ENCODE measurements at regions not wholly inside any gene's neighbourhood (a gene's known extent, or its start where the extent isn't known, plus 50 kb on each side); places are given as distances from the start of the nearest gene placed in this dataset.
A peak's percentile ranks its signal among the peaks of the same experiment; 100 is the strongest.

- DNase-seq (ENCODE audit: low read depth in 1 of 2, low spot score in 1 of 2): peak in 1 of 2 donors; percentile 9
- Histone ChIP-seq H3K4me3 (no peak overlapping the region), H3K9me3 (ENCODE audit: low read depth) (no peaks in the 10 kb centered on the region), H3K27me3 (no peaks in the 10 kb centered on the region), H3K27ac (no peak overlapping the region), H3K4me1 (ENCODE audit: low read depth) (no peaks in the 10 kb centered on the region), H3K36me3 (no peaks in the 10 kb centered on the region)
- TF ChIP-seq CTCF (IDR thresholded peaks at IDR 0.05; ENCODE audit: low read depth, low read length): no peak
Observed at GRCh38 chr2:82317012-82317411, 2012.5 kb upstream of the LRRTM1 start.

- Histone ChIP-seq H3K27ac (no peak overlapping the region), H3K9me3 (ENCODE audit: low read depth) (no peaks in the 10 kb centered on the region), H3K4me3 (no peak overlapping the region), H3K27me3 (no peaks in the 10 kb centered on the region), H3K4me1 (ENCODE audit: low read depth) (no peaks in the 10 kb centered on the region), H3K36me3 (no peaks in the 10 kb centered on the region)
- TF ChIP-seq CTCF (IDR thresholded peaks at IDR 0.05; ENCODE audit: low read depth, low read length): no peak
- no peak for DNase-seq (ENCODE audit: low read depth in 1 of 2, low spot score in 1 of 2)
Observed at GRCh38 chr2:82316586-82316985, 2012.0 kb upstream of the LRRTM1 start.

- no peaks in the 10 kb centered on the region for H3K9me3 ChIP-seq (ENCODE audit: low read depth)
- H3K4me1 ChIP-seq (ENCODE audit: low read depth): no peaks in the 10 kb centered on the region
- no peaks in the 10 kb centered on the region for H3K36me3 ChIP-seq
- H3K27ac ChIP-seq: no peak overlapping the region
- DNase-seq (ENCODE audit: low read depth in 1 of 2, low spot score in 1 of 2): no peak
- H3K4me3 ChIP-seq: no peak overlapping the region
- no peak for TF ChIP-seq CTCF (IDR thresholded peaks at IDR 0.05; ENCODE audit: low read depth, low read length)
- H3K27me3 ChIP-seq: no peaks in the 10 kb centered on the region
Observed at GRCh38 chr2:82314836-82315472, 2010.4 kb upstream of the LRRTM1 start.

- Histone ChIP-seq H3K36me3 (no peaks in the 10 kb centered on the region), H3K4me3 (no peak overlapping the region), H3K27me3 (no peaks in the 10 kb centered on the region), H3K4me1 (ENCODE audit: low read depth) (no peaks in the 10 kb centered on the region), H3K27ac (no peak overlapping the region), H3K9me3 (ENCODE audit: low read depth) (no peaks in the 10 kb centered on the region)
- no peak for TF ChIP-seq CTCF (IDR thresholded peaks at IDR 0.05; ENCODE audit: low read depth, low read length)
- no peak for DNase-seq (ENCODE audit: low read depth in 1 of 2, low spot score in 1 of 2)
Observed at GRCh38 chr2:82307511-82307910, 2003.0 kb upstream of the LRRTM1 start.

GRCh38 chr2:82301506-82301905 is 1997.0 kb upstream of the LRRTM1 start:
- no peak overlapping the region for H3K27ac ChIP-seq
- H3K27me3 ChIP-seq: no peaks in the 10 kb centered on the region
- no peaks in the 10 kb centered on the region for H3K4me1 ChIP-seq (ENCODE audit: low read depth)
- TF ChIP-seq CTCF (IDR thresholded peaks at IDR 0.05; ENCODE audit: low read depth, low read length): no peak
- no peak for DNase-seq (ENCODE audit: low read depth in 1 of 2, low spot score in 1 of 2)
- no peaks in the 10 kb centered on the region for H3K9me3 ChIP-seq (ENCODE audit: low read depth)
- H3K4me3 ChIP-seq: no peak overlapping the region
- H3K36me3 ChIP-seq: no peaks in the 10 kb centered on the region

All from cardiac muscle cell (in vitro differentiated cells and primary cell).